Neural crest cell (in vitro differentiated cells): ENCODE measurements at regions not wholly inside any gene's neighbourhood (a gene's known extent, or its start where the extent isn't known, plus 50 kb on each side); places are given as distances from the start of the nearest gene placed in this dataset.

Experiments used
- DNase-seq: peaks from one replicate; pipeline ENCODE4 v3.0.0; 2021; ENCODE audit warnings: low read depth, mixed read lengths, low spot score
- H3K27ac Mint-ChIP-seq: one replicate; pipeline ENCODE4 v1.8.0; 2021; ENCODE audit warnings: mild to moderate bottlenecking, mixed read lengths; ENCODE audit not compliant: unreplicated experiment
- H3K27me3 Mint-ChIP-seq: 2 replicates; pipeline ENCODE4 v1.8.0; 2021; ENCODE audit warnings: low read depth, mild to moderate bottlenecking, mixed read lengths
- H3K36me3 Mint-ChIP-seq: 2 replicates; pipeline ENCODE4 v1.8.0; 2021; ENCODE audit warnings: low read depth, mild to moderate bottlenecking, mixed read lengths
- H3K4me1 Mint-ChIP-seq: 2 replicates; pipeline ENCODE4 v1.8.0; 2021; ENCODE audit warnings: mixed read lengths
- H3K4me3 Mint-ChIP-seq: one replicate; pipeline ENCODE4 v1.8.0; 2021; ENCODE audit warnings: mild to moderate bottlenecking, mixed read lengths
- H3K9me3 Mint-ChIP-seq: 2 replicates; pipeline ENCODE4 v1.8.0; 2021; ENCODE audit warnings: mixed read lengths
- CTCF ChIP-seq: fragments of 200-600 bp; sonication (generic); conservative IDR thresholded peaks from 2 replicates; pipeline ENCODE4 v1.5.0; 2021; ENCODE audit warnings: antibody characterized with exemption, mild to moderate bottlenecking

- H3K36me3 Mint-ChIP-seq, result no peaks in the 10 kb centered on the region
- no peak for DNase-seq
- no peak overlapping the region for H3K27ac Mint-ChIP-seq
- H3K4me3 Mint-ChIP-seq, result no peak overlapping the region
- peaks cover 33% of the 10 kb centered on the region for H3K4me1 Mint-ChIP-seq
- H3K27me3 Mint-ChIP-seq, result no peaks in the 10 kb centered on the region
- H3K9me3 Mint-ChIP-seq, result no peaks in the 10 kb centered on the region
- no peak for TF ChIP-seq CTCF
These were observed 52.9 kb upstream of the PLCB4 start for GRCh38 chr20:9015984-9016324.

- peaks cover 53% of the 10 kb centered on the region for H3K4me1 Mint-ChIP-seq
- no peaks in the 10 kb centered on the region for H3K27me3 Mint-ChIP-seq
- H3K4me3 Mint-ChIP-seq, result no peak overlapping the region
- peak overlapping the region; percentile 3 for H3K27ac Mint-ChIP-seq
- no peaks in the 10 kb centered on the region for H3K9me3 Mint-ChIP-seq
- TF ChIP-seq CTCF, result no peak
- no peaks in the 10 kb centered on the region for H3K36me3 Mint-ChIP-seq
- no peak for DNase-seq
These were observed 50.5 kb upstream of the PLCB4 start for GRCh38 chr20:9018346-9018745.
